ENCODE measurements at regions not wholly inside any gene's neighbourhood (a gene's known extent, or its start where the extent isn't known, plus 50 kb on each side); places are given as distances from the start of the nearest gene placed in this dataset.

GRCh38 chr4:181976764-181977163 is 266.4 kb upstream of the TENM3 start:
- DNase-seq, result no peak

- DNase-seq, result no peak
Observed at GRCh38 chr4:181982437-181982836, 260.8 kb upstream of the TENM3 start.

GRCh38 chr4:181982856-181983255 is 260.3 kb upstream of the TENM3 start:
- no peak for DNase-seq

- DNase-seq, result no peak
Observed at GRCh38 chr4:181987392-181987791, 255.8 kb upstream of the TENM3 start.

GRCh38 chr4:181989071-181989470 is 254.1 kb upstream of the TENM3 start:
- DNase-seq, result no peak

- DNase-seq, result no peak
Observed at GRCh38 chr4:181991369-181992108, 251.7 kb upstream of the TENM3 start.

- no peak for DNase-seq
Observed at GRCh38 chr4:181998398-181999295, 244.6 kb upstream of the TENM3 start.

- no peak for DNase-seq
Observed at GRCh38 chr4:182000077-182000476, 243.1 kb upstream of the TENM3 start.

GRCh38 chr4:182010876-182011275 is 232.3 kb upstream of the TENM3 start:
- DNase-seq, result no peak

- no peak for DNase-seq
Observed at GRCh38 chr4:182014164-182014563, 229.0 kb upstream of the TENM3 start.

- no peak for DNase-seq
Observed at GRCh38 chr4:182015014-182015413, 228.2 kb upstream of the TENM3 start.

GRCh38 chr4:182015893-182016292 is 227.3 kb upstream of the TENM3 start:
- DNase-seq, result no peak

GRCh38 chr4:182017038-182017437 is 226.2 kb upstream of the TENM3 start:
- DNase-seq, result no peak

GRCh38 chr4:182018691-182019090 is 224.5 kb upstream of the TENM3 start:
- no peak for DNase-seq

- no peak for DNase-seq
Observed at GRCh38 chr4:182019148-182019652, 224.0 kb upstream of the TENM3 start.

- DNase-seq, result no peak
Observed at GRCh38 chr4:182022909-182023308, 220.3 kb upstream of the TENM3 start.

- DNase-seq, result no peak
Observed at GRCh38 chr4:182023469-182023868, 219.7 kb upstream of the TENM3 start.

GRCh38 chr4:182042945-182043344 is 200.3 kb upstream of the TENM3 start:
- DNase-seq, result no peak

GRCh38 chr4:182048871-182049270 is 194.3 kb upstream of the TENM3 start:
- DNase-seq, result no peak

GRCh38 chr4:182056866-182057265 is 186.3 kb upstream of the TENM3 start:
- no peak for DNase-seq

GRCh38 chr4:182062458-182062857 is 180.7 kb upstream of the TENM3 start:
- no peak for DNase-seq

- no peak for DNase-seq
Observed at GRCh38 chr4:182062936-182063335, 180.3 kb upstream of the TENM3 start.

- no peak for DNase-seq
Observed at GRCh38 chr4:182063651-182064050, 179.6 kb upstream of the TENM3 start.

GRCh38 chr4:182065255-182065654 is 177.9 kb upstream of the TENM3 start:
- DNase-seq, result no peak

All from bone marrow (tissue), 2 donors.